ENCODE measurements at regions not wholly inside any gene's neighbourhood (a gene's known extent, or its start where the extent isn't known, plus 50 kb on each side); places are given as distances from the start of the nearest gene placed in this dataset.

GRCh38 chr7:68458010-68458908 is 1140.0 kb upstream of the AUTS2 start:
- Mint-ChIP-seq H3K36me3 (ENCODE audit: low read depth) (peaks cover 58% of the 10 kb centered on the region), H3K27ac (no peak overlapping the region), H3K4me3 (no peak overlapping the region; the same call in 2 of the 3 replicates), H3K4me1 (no peaks in the 10 kb centered on the region), H3K27me3 (ENCODE audit: insufficient read depth, low read depth, poor library complexity) (peaks cover 10% of the 10 kb centered on the region), H3K9me3 (peaks cover 94% of the 10 kb centered on the region)
- DNase-seq (ENCODE audit: low spot score): no peak
- Histone ChIP-seq H3K79me2 (replicated peaks; ENCODE audit: insufficient read depth) (no peaks in the 10 kb centered on the region), H3K27me3 (ENCODE audit: insufficient read depth) (no peaks in the 10 kb centered on the region), H3K36me3 (ENCODE audit: insufficient read depth) (no peaks in the 10 kb centered on the region; the same call in 1 of the 2 replicates), H2AFZ (no peak overlapping the region), H3K27ac (ENCODE audit: low read depth) (no peak overlapping the region), H3K4me3 (no peak overlapping the region), H3F3A (replicated peaks; ENCODE audit: low read depth) (no peaks in the 10 kb centered on the region), H3K4me1 (ENCODE audit: insufficient read depth) (no peaks in the 10 kb centered on the region), H3K9me2 (ENCODE audit: insufficient read depth) (no peaks in the 10 kb centered on the region), H3K4me2 (no peak overlapping the region), H4K20me1 (replicated peaks; ENCODE audit: insufficient read depth) (no peaks in the 10 kb centered on the region)
- no peak for ATAC-seq
- TF ChIP-seq CTCF (conservative IDR thresholded peaks at IDR 0.05; ENCODE audit: low read depth in 2 of 2) (no peak), ZNF114 (CRISPR knock-in tag; IDR thresholded peaks at IDR 0.05) (no peak), EZH2phosphoT487 (IDR thresholded peaks at IDR 0.05; ENCODE audit: unreplicated experiment) (no peak)
- TF ChIP-seq, protein P1, sequence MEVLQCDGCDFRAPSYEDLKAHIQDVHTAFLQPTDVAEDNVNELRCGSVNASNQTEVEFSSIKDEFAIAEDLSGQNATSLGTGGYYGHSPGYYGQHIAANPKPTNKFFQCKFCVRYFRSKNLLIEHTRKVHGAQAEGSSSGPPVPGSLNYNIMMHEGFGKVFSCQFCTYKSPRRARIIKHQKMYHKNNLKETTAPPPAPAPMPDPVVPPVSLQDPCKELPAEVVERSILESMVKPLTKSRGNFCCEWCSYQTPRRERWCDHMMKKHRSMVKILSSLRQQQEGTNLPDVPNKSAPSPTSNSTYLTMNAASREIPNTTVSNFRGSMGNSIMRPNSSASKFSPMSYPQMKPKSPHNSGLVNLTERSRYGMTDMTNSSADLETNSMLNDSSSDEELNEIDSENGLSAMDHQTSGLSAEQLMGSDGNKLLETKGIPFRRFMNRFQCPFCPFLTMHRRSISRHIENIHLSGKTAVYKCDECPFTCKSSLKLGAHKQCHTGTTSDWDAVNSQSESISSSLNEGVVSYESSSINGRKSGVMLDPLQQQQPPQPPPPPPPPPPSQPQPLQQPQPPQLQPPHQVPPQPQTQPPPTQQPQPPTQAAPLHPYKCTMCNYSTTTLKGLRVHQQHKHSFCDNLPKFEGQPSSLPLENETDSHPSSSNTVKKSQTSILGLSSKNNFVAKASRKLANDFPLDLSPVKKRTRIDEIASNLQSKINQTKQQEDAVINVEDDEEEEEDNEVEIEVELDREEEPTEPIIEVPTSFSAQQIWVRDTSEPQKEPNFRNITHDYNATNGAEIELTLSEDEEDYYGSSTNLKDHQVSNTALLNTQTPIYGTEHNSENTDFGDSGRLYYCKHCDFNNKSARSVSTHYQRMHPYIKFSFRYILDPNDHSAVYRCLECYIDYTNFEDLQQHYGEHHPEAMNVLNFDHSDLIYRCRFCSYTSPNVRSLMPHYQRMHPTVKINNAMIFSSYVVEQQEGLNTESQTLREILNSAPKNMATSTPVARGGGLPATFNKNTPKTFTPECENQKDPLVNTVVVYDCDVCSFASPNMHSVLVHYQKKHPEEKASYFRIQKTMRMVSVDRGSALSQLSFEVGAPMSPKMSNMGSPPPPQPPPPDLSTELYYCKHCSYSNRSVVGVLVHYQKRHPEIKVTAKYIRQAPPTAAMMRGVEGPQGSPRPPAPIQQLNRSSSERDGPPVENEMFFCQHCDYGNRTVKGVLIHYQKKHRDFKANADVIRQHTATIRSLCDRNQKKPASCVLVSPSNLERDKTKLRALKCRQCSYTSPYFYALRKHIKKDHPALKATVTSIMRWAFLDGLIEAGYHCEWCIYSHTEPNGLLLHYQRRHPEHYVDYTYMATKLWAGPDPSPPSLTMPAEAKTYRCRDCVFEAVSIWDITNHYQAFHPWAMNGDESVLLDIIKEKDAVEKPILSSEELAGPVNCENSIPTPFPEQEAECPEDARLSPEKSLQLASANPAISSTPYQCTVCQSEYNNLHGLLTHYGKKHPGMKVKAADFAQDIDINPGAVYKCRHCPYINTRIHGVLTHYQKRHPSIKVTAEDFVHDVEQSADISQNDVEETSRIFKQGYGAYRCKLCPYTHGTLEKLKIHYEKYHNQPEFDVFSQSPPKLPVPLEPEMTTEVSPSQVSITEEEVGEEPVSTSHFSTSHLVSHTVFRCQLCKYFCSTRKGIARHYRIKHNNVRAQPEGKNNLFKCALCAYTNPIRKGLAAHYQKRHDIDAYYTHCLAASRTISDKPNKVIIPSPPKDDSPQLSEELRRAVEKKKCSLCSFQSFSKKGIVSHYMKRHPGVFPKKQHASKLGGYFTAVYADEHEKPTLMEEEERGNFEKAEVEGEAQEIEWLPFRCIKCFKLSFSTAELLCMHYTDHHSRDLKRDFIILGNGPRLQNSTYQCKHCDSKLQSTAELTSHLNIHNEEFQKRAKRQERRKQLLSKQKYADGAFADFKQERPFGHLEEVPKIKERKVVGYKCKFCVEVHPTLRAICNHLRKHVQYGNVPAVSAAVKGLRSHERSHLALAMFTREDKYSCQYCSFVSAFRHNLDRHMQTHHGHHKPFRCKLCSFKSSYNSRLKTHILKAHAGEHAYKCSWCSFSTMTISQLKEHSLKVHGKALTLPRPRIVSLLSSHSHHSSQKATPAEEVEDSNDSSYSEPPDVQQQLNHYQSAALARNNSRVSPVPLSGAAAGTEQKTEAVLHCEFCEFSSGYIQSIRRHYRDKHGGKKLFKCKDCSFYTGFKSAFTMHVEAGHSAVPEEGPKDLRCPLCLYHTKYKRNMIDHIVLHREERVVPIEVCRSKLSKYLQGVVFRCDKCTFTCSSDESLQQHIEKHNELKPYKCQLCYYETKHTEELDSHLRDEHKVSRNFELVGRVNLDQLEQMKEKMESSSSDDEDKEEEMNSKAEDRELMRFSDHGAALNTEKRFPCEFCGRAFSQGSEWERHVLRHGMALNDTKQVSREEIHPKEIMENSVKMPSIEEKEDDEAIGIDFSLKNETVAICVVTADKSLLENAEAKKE (CRISPR knock-in tag; IDR thresholded peaks at IDR 0.05): no peak
